NCI-H1417 treated with DMSO at 0.1 percent for 48 hours (cell line): ENCODE measurements at regions not wholly inside any gene's neighbourhood (a gene's known extent, or its start where the extent isn't known, plus 50 kb on each side); places are given as distances from the start of the nearest gene placed in this dataset.

Source experiments
- DNase-seq: peaks from one replicate; lab custom pipeline; 2025; lab: John Stamatoyannopoulos, UW

GRCh38 chr5:6236170-6236793 lies 142.1 kb downstream of the MED10 start:
- DNase-seq: no peak

- no peak for DNase-seq
Measured at GRCh38 chr5:6235726-6236125, 142.6 kb downstream of the MED10 start.

- DNase-seq: no peak
Measured at GRCh38 chr5:6228257-6229250, 149.8 kb downstream of the MED10 start.

- no peak for DNase-seq
Measured at GRCh38 chr5:6225121-6225607, 153.2 kb downstream of the MED10 start.

- no peak for DNase-seq
Measured at GRCh38 chr5:6224406-6224805, 153.9 kb downstream of the MED10 start.

GRCh38 chr5:6222899-6223298 lies 155.4 kb downstream of the MED10 start:
- no peak for DNase-seq

- DNase-seq: no peak
Measured at GRCh38 chr5:6222121-6222520, 156.2 kb downstream of the MED10 start.

GRCh38 chr5:6221141-6221626 lies 157.2 kb downstream of the MED10 start:
- no peak for DNase-seq

GRCh38 chr5:6220346-6221088 lies 157.8 kb downstream of the MED10 start:
- no peak for DNase-seq

- DNase-seq: no peak
Measured at GRCh38 chr5:6218517-6218916, 159.8 kb downstream of the MED10 start.

- DNase-seq: no peak
Measured at GRCh38 chr5:6218116-6218515, 160.2 kb downstream of the MED10 start.

GRCh38 chr5:6216471-6217075 lies 161.8 kb downstream of the MED10 start:
- no peak for DNase-seq

GRCh38 chr5:6215891-6216290 lies 162.5 kb downstream of the MED10 start:
- DNase-seq: no peak

GRCh38 chr5:6212244-6212643 lies 166.1 kb downstream of the MED10 start:
- no peak for DNase-seq

GRCh38 chr5:6206501-6206900 lies 171.8 kb downstream of the MED10 start:
- no peak for DNase-seq

- no peak for DNase-seq
Measured at GRCh38 chr5:6202968-6203365, 175.4 kb downstream of the MED10 start.

- no peak for DNase-seq
Measured at GRCh38 chr5:6202149-6202967, 176.0 kb downstream of the MED10 start.

GRCh38 chr5:6201631-6202030 lies 176.7 kb downstream of the MED10 start:
- no peak for DNase-seq

GRCh38 chr5:6198531-6198930 lies 179.8 kb downstream of the MED10 start:
- no peak for DNase-seq

GRCh38 chr5:6197427-6197826 lies 180.9 kb downstream of the MED10 start:
- no peak for DNase-seq
